ENCODE measurements at regions not wholly inside any gene's neighbourhood (a gene's known extent, or its start where the extent isn't known, plus 50 kb on each side); places are given as distances from the start of the nearest gene placed in this dataset.
"Not testable (repeated sequence)": the region's sequence is repeated elsewhere in the genome, so short reads cannot be mapped to it uniquely, and the experiment has no call there.

DNA sequence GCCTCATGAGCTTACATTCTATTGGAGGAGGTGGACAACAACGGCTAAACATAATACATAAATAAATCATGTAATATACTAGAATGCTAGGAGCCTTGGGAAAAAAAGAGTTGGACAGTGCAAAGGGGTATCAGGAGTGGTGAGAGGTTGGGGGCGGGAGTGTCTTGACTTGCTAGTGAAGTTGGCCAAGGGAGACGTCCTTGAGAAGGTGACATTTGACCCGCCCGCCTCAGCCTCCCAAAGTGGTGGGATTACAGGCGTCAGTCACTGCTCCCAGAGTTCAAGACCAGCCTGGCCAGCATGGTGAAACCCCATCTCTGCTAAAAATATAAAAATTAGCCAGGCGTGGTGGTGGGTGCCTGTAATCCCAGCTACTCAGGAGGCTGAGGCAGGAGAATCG is 172.2 kb upstream of the WSCD1 start:
- TF ChIP-seq MYC (IDR thresholded peaks at IDR 0.05; ENCODE audit: low read depth, low read length); POLR2A (IDR thresholded peaks at IDR 0.05; ENCODE audit: extremely low read depth, insufficient read length): not testable (repeated sequence)
- TF ChIP-seq, protein P1, sequence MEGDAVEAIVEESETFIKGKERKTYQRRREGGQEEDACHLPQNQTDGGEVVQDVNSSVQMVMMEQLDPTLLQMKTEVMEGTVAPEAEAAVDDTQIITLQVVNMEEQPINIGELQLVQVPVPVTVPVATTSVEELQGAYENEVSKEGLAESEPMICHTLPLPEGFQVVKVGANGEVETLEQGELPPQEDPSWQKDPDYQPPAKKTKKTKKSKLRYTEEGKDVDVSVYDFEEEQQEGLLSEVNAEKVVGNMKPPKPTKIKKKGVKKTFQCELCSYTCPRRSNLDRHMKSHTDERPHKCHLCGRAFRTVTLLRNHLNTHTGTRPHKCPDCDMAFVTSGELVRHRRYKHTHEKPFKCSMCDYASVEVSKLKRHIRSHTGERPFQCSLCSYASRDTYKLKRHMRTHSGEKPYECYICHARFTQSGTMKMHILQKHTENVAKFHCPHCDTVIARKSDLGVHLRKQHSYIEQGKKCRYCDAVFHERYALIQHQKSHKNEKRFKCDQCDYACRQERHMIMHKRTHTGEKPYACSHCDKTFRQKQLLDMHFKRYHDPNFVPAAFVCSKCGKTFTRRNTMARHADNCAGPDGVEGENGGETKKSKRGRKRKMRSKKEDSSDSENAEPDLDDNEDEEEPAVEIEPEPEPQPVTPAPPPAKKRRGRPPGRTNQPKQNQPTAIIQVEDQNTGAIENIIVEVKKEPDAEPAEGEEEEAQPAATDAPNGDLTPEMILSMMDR (IDR thresholded peaks at IDR 0.05; ENCODE audit: low read depth, low read length): not testable (repeated sequence)

All from NB4 (cell line).